ENCODE measurements at regions not wholly inside any gene's neighbourhood (a gene's known extent, or its start where the extent isn't known, plus 50 kb on each side); places are given as distances from the start of the nearest gene placed in this dataset.

GRCh38 chr3:148329481-148330235, 368.0 kb upstream of the AGTR1 start:
- ChIA-PET CTCF (no interaction called here), POLR2A (no interaction called here)

GRCh38 chr3:148330542-148330941, 367.2 kb upstream of the AGTR1 start:
- POLR2A ChIA-PET = no interaction called here
- CTCF ChIA-PET = no interaction called here

- ChIA-PET CTCF (interaction anchor here (0.6 kb wide), 1 partner anchor 1139 kb away, joined by 3 read pairs; no protein-coding TSS in a partner anchor), POLR2A (no interaction called here)
Measured at GRCh38 chr3:148331081-148331846, 366.4 kb upstream of the AGTR1 start.

- ChIA-PET POLR2A (no interaction called here), CTCF (no interaction called here)
Measured at GRCh38 chr3:148332509-148332908, 365.2 kb upstream of the AGTR1 start.

- ChIA-PET POLR2A (no interaction called here), CTCF (no interaction called here)
Measured at GRCh38 chr3:148333091-148333490, 364.6 kb upstream of the AGTR1 start.

GRCh38 chr3:148335612-148336011, 362.1 kb upstream of the AGTR1 start:
- ChIA-PET CTCF (no interaction called here), POLR2A (no interaction called here)

GRCh38 chr3:148343416-148343815, 354.3 kb upstream of the AGTR1 start:
- POLR2A ChIA-PET = no interaction called here
- CTCF ChIA-PET = no interaction called here

GRCh38 chr3:148344521-148344920, 353.2 kb upstream of the AGTR1 start:
- ChIA-PET CTCF (no interaction called here), POLR2A (no interaction called here)

GRCh38 chr3:148360051-148360450, 337.7 kb upstream of the AGTR1 start:
- POLR2A ChIA-PET = no interaction called here
- CTCF ChIA-PET = no interaction called here

GRCh38 chr3:148366743-148367410, 330.8 kb upstream of the AGTR1 start:
- CTCF ChIA-PET = no interaction called here
- POLR2A ChIA-PET = no interaction called here

- POLR2A ChIA-PET = no interaction called here
- CTCF ChIA-PET = no interaction called here
Measured at GRCh38 chr3:148367756-148368155, 329.9 kb upstream of the AGTR1 start.

- ChIA-PET POLR2A (no interaction called here), CTCF (no interaction called here)
Measured at GRCh38 chr3:148369381-148369780, 328.3 kb upstream of the AGTR1 start.

GRCh38 chr3:148372206-148372875, 325.4 kb upstream of the AGTR1 start:
- POLR2A ChIA-PET = no interaction called here
- CTCF ChIA-PET = no interaction called here

GRCh38 chr3:148373961-148374360, 323.7 kb upstream of the AGTR1 start:
- ChIA-PET CTCF (no interaction called here), POLR2A (no interaction called here)

GRCh38 chr3:148379763-148380382, 317.8 kb upstream of the AGTR1 start:
- ChIA-PET POLR2A (no interaction called here), CTCF (no interaction called here)

GRCh38 chr3:148381051-148381450, 316.7 kb upstream of the AGTR1 start:
- CTCF ChIA-PET = no interaction called here
- POLR2A ChIA-PET = no interaction called here

GRCh38 chr3:148389916-148390315, 307.8 kb upstream of the AGTR1 start:
- POLR2A ChIA-PET = no interaction called here
- CTCF ChIA-PET = no interaction called here

GRCh38 chr3:148395821-148396220, 301.9 kb upstream of the AGTR1 start:
- CTCF ChIA-PET = no interaction called here
- POLR2A ChIA-PET = no interaction called here

- ChIA-PET POLR2A (no interaction called here), CTCF (no interaction called here)
Measured at GRCh38 chr3:148400754-148401153, 296.9 kb upstream of the AGTR1 start.

- CTCF ChIA-PET = no interaction called here
Measured at GRCh38 chr3:148408667-148409066, 289.0 kb upstream of the AGTR1 start.

More at GRCh38 chr3:148408667-148409066, 289.0 kb upstream of the AGTR1 start:
- POLR2A ChIA-PET = no interaction called here

All from activated CD8-positive, alpha-beta memory T cell treated with anti-CD3 and anti-CD28 coated beads for 36 hours (primary cell).